Upper lobe of left lung (tissue), 6 donors: ENCODE measurements at regions not wholly inside any gene's neighbourhood (a gene's known extent, or its start where the extent isn't known, plus 50 kb on each side); places are given as distances from the start of the nearest gene placed in this dataset.
A peak's percentile ranks its signal among the peaks of the same experiment; 100 is the strongest.

ENCODE experiments used
- ATAC-seq, 2 donors: fragments of 200-7000 bp; cut with Tn5 transposase; one replicate each; pipeline ENCODE4 v1.9.1; 2022; ENCODE audit warnings: mild to moderate bottlenecking in 2 of 2, moderate library complexity in 2 of 2; ENCODE audit not compliant: low FRiP score in 2 of 2
- DNase-seq, 2 donors: peaks; one replicate each; pipeline ENCODE4 v3.0.0-alpha.2; 2019 to 2020
- H3K27ac ChIP-seq, 4 donors: fragments of 200-600 bp; sonication (generic); one replicate each; pipeline ENCODE4 v1.5.1; 2016 to 2019
- H3K27me3 ChIP-seq, 4 donors: fragments of 200-600 bp; sonication (generic); one replicate each; pipeline ENCODE4 v1.5.1; 2017 to 2019
- H3K36me3 ChIP-seq, 4 donors: fragments of 200-600 bp; sonication (generic); one replicate each; pipeline ENCODE4 v1.5.1; 2016 to 2019
- H3K4me1 ChIP-seq, 4 donors: fragments of 200-600 bp; sonication (generic); one replicate each; pipeline ENCODE4 v1.5.1; 2018 to 2019
- H3K4me3 ChIP-seq, 4 donors: fragments of 200-600 bp; sonication (generic); one replicate each; pipeline ENCODE4 v1.5.1; 2017 to 2019; ENCODE audit warnings: mild to moderate bottlenecking in 2 of 4, moderate library complexity in 1 of 4
- H3K9me3 ChIP-seq, 4 donors: fragments of 200-600 bp; sonication (generic); one replicate each; pipeline ENCODE4 v1.5.1; 2018 to 2019
- EP300 ChIP-seq, 4 donors: sonication (generic); formaldehyde crosslinking; IDR thresholded peaks; one replicate each; pipeline ENCODE4 v1.5.1; 2017; ENCODE audit warnings: antibody characterized with exemption in 4 of 4, control low read depth in 2 of 4
- POLR2A ChIP-seq, 4 donors: fragments of 450-650 bp; IDR thresholded peaks; one replicate each; pipeline ENCODE4 v1.5.1; 2016 to 2017; ENCODE audit warnings: antibody characterized with exemption in 4 of 4, mild to moderate bottlenecking in 2 of 4
- POLR2AphosphoS5 ChIP-seq, 2 donors: sonication (generic); formaldehyde crosslinking; IDR thresholded peaks; one replicate each; pipeline ENCODE4 v1.5.1; 2017; ENCODE audit warnings: antibody characterized with exemption in 2 of 2
- WGBS, 2 donors: methylation state at CpG; one replicate each; pipeline ENCODE4 v1.1.5; 2017 to 2018; 5-methylcytosine and 5-hydroxymethylcytosine counted together
- TF ChIP-seq, protein P1 (sequence below), 6 experiments: fragments of 450-650 bp in 4 of 6; fragments of 200-600 bp in 2 of 6; sonication (generic) in 2 of 6; IDR thresholded peaks; one replicate each; pipeline ENCODE4 v1.5.1; 2016 to 2019; ENCODE audit warnings: antibody characterized with exemption in 6 of 6
- donor health status: DM: no; HTN: no; CAD: no; lungs with moderate emphysema.
- donor health status: DM: no; HTN: yes; CAD: no; lungs with severe emphysema.

- DNase-seq (no peak), ATAC-seq (no peak)
- H3K4me1 ChIP-seq = no peaks in the 10 kb centered on the region
- no peak overlapping the region for H3K4me3 ChIP-seq
- no peak overlapping the region for H3K27ac ChIP-seq
- WGBS, 2 donors = 96 to 100% methylated on average over 1 of the region's 1 CpG
- no peaks in the 10 kb centered on the region for H3K36me3 ChIP-seq
- TF ChIP-seq EP300 (IDR thresholded peaks at IDR 0.05) (no peak), POLR2AphosphoS5 (IDR thresholded peaks at IDR 0.05) (no peak), POLR2A (IDR thresholded peaks at IDR 0.05) (no peak)
- TF ChIP-seq, protein P1, sequence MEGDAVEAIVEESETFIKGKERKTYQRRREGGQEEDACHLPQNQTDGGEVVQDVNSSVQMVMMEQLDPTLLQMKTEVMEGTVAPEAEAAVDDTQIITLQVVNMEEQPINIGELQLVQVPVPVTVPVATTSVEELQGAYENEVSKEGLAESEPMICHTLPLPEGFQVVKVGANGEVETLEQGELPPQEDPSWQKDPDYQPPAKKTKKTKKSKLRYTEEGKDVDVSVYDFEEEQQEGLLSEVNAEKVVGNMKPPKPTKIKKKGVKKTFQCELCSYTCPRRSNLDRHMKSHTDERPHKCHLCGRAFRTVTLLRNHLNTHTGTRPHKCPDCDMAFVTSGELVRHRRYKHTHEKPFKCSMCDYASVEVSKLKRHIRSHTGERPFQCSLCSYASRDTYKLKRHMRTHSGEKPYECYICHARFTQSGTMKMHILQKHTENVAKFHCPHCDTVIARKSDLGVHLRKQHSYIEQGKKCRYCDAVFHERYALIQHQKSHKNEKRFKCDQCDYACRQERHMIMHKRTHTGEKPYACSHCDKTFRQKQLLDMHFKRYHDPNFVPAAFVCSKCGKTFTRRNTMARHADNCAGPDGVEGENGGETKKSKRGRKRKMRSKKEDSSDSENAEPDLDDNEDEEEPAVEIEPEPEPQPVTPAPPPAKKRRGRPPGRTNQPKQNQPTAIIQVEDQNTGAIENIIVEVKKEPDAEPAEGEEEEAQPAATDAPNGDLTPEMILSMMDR (IDR thresholded peaks at IDR 0.05) = no peak
- no peaks in the 10 kb centered on the region for H3K27me3 ChIP-seq
- H3K9me3 ChIP-seq = no peaks in the 10 kb centered on the region
Measured at GRCh38 chr10:62654966-62655336, 149.6 kb upstream of the ADO start.

DNA sequence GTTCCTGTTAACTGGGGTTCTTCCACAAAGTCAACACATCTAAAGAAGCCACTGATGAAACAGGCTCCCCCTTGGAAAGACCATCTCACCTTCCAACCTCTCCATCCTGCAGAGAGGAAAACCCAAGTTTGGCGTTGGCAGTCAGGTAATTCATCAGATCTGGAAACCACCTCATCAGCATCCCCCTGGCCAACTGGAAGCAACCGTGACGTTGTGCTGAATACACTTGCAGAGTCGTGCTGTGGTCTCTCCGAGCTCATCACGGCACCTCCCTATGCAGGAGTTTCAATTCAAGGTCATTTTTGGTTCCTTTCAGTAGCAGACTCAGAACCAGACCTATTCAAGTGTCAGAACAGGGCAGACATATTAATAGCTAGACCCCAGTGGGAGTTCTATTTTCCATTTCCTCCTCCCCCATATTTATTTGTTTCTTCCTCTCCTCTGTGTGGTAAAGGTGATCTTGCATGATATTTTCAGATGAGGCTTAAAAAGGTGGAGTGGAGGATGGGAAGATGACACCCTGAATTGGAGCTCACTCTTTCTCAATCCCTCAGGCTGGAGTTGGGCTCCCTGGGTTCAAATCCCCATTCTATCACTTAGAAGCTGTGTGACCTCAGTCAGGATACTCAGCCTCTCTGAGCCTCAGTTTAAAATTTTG, 149.1 kb upstream of the ADO start:
- H3K9me3 ChIP-seq = no peaks in the 10 kb centered on the region
- no peak for ATAC-seq
- WGBS, 2 donors = 87 to 95% methylated on average over 6 of the region's 6 CpGs
- H3K27ac ChIP-seq = no peak overlapping the region
- no peaks in the 10 kb centered on the region for H3K27me3 ChIP-seq
- no peak for DNase-seq
- no peak overlapping the region for H3K4me3 ChIP-seq
- H3K4me1 ChIP-seq = no peaks in the 10 kb centered on the region
- TF ChIP-seq POLR2AphosphoS5 (IDR thresholded peaks at IDR 0.05) (no peak), POLR2A (IDR thresholded peaks at IDR 0.05) (no peak), EP300 (IDR thresholded peaks at IDR 0.05) (no peak)
- TF ChIP-seq, protein P1 (IDR thresholded peaks at IDR 0.05) = no peak
- H3K36me3 ChIP-seq = no peaks in the 10 kb centered on the region

GRCh38 chr10:62657244-62657835, 147.2 kb upstream of the ADO start:
- Histone ChIP-seq H3K27me3 (no peaks in the 10 kb centered on the region), H3K9me3 (no peaks in the 10 kb centered on the region), H3K4me3 (no peak overlapping the region), H3K4me1 (no peaks in the 10 kb centered on the region), H3K36me3 (no peaks in the 10 kb centered on the region), H3K27ac (no peak overlapping the region)
- no peak for TF ChIP-seq POLR2A (IDR thresholded peaks at IDR 0.05)
- TF ChIP-seq POLR2AphosphoS5 (IDR thresholded peaks at IDR 0.05) = no peak
- TF ChIP-seq EP300 (IDR thresholded peaks at IDR 0.05) = no peak
- TF ChIP-seq, protein P1 (IDR thresholded peaks at IDR 0.05) = no peak
- WGBS, 2 donors = 85 to 93% methylated on average over 4 to 16 of the region's 20 CpGs
- ATAC-seq (peak in 1 of 2 donors; percentile 25), DNase-seq (peak in 1 of 2 donors; percentile 64)

DNA sequence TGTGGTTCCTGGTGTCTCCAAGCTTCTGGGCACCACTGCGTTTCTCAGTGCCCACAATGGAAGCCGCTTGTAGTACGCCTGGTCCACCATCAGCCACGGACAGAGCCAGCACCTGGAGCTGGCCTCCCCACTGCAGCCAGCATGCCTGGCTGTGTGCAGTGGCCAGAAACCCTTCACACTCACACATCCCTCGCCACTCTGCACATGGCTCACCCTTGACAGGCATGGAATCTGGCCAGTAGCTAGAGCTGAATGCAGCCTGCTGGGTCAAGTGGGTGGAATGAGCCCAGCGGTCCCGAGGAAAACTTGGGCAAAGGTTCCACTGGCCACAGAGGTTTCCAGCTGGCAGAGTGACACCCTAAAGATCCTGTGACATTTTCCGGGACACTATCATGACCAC, 146.0 kb upstream of the ADO start:
- 78 to 83% methylated on average over 8 of the region's 8 CpGs for WGBS, 2 donors
- H3K36me3 ChIP-seq = no peaks in the 10 kb centered on the region
- DNase-seq = peak in 1 of 2 donors; percentile 25

More for the DNA sequence above, 146.0 kb upstream of the ADO start:
- H3K4me3 ChIP-seq = no peak overlapping the region
- no peak overlapping the region for H3K27ac ChIP-seq
- ATAC-seq = no peak
- TF ChIP-seq, protein P1 (IDR thresholded peaks at IDR 0.05) = no peak
- TF ChIP-seq POLR2A (IDR thresholded peaks at IDR 0.05) = no peak
- no peaks in the 10 kb centered on the region for H3K9me3 ChIP-seq
- H3K4me1 ChIP-seq = no peaks in the 10 kb centered on the region
- no peaks in the 10 kb centered on the region for H3K27me3 ChIP-seq
